ENCODE measurements at regions not wholly inside any gene's neighbourhood (a gene's known extent, or its start where the extent isn't known, plus 50 kb on each side); places are given as distances from the start of the nearest gene placed in this dataset.
A peak's percentile ranks its signal among the peaks of the same experiment; 100 is the strongest.

DNA sequence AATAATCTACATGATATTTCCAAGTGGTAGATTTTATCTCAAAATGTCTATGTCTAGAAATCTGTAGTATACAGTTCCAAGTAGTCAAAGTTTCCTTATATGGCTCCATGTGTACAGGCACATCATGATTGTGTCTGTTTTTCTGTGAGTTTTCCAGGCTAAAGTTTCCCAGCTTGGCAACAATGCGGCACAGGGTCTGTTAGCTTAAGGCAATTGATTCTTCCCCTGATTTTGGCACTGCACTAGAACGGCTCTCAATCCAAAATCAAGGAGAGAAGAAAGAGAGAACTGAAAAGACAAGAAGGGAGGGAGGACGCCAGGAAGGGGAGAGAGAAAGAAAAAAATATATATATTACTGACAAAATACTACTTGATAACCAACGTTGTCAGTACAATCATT, 193.9 kb upstream of the SNX7 start:
- TF ChIP-seq POLR2AphosphoS5 (IDR thresholded peaks at IDR 0.05) (no peak), EZH2 (IDR thresholded peaks at IDR 0.05; ENCODE audit: borderline replicate concordance, insufficient read depth, low read length, poor library complexity, severe bottlenecking) (no peak), TAF1 (IDR thresholded peaks at IDR 0.05; ENCODE audit: low read depth) (no peak), RAD21 (conservative IDR thresholded peaks at IDR 0.05) (no peak), EP300 (conservative IDR thresholded peaks at IDR 0.05; ENCODE audit: poor library complexity, severe bottlenecking) (no peak), REST (IDR thresholded peaks at IDR 0.05; ENCODE audit: borderline replicate concordance) (no peak), SMC3 (conservative IDR thresholded peaks at IDR 0.05; ENCODE audit: poor library complexity) (no peak), MXI1 (conservative IDR thresholded peaks at IDR 0.05; ENCODE audit: poor library complexity, severe bottlenecking) (no peak)
- TF ChIP-seq, protein P1, sequence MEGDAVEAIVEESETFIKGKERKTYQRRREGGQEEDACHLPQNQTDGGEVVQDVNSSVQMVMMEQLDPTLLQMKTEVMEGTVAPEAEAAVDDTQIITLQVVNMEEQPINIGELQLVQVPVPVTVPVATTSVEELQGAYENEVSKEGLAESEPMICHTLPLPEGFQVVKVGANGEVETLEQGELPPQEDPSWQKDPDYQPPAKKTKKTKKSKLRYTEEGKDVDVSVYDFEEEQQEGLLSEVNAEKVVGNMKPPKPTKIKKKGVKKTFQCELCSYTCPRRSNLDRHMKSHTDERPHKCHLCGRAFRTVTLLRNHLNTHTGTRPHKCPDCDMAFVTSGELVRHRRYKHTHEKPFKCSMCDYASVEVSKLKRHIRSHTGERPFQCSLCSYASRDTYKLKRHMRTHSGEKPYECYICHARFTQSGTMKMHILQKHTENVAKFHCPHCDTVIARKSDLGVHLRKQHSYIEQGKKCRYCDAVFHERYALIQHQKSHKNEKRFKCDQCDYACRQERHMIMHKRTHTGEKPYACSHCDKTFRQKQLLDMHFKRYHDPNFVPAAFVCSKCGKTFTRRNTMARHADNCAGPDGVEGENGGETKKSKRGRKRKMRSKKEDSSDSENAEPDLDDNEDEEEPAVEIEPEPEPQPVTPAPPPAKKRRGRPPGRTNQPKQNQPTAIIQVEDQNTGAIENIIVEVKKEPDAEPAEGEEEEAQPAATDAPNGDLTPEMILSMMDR (IDR thresholded peaks at IDR 0.05; ENCODE audit: poor library complexity, severe bottlenecking) = no peak
- Histone ChIP-seq H3K9me2 (ENCODE audit: insufficient read depth, low read length) (no peaks in the 10 kb centered on the region), H3K4me3 (ENCODE audit: low read length) (no peak overlapping the region), H3K27me3 (ENCODE audit: insufficient read depth, low read depth, low read length) (no peaks in the 10 kb centered on the region), H3K9me3 (ENCODE audit: low read length) (no peaks in the 10 kb centered on the region), H3K9ac (ENCODE audit: low read length) (peak overlapping the region; percentile 1), H2AFZ (ENCODE audit: low read depth, low read length) (no peak overlapping the region), H3K4me2 (ENCODE audit: low read length) (no peak overlapping the region), H3K27ac (ENCODE audit: low read length) (peak overlapping the region; percentile 23), H3K36me3 (ENCODE audit: insufficient read depth, low read length) (no peaks in the 10 kb centered on the region), H3K79me2 (replicated peaks; ENCODE audit: insufficient read depth, low read length) (no peaks in the 10 kb centered on the region), H4K20me1 (ENCODE audit: insufficient read depth) (no peaks in the 10 kb centered on the region), H3F3A (ENCODE audit: insufficient read depth, low read length, poor library complexity, severe bottlenecking) (no peaks in the 10 kb centered on the region)

DNA sequence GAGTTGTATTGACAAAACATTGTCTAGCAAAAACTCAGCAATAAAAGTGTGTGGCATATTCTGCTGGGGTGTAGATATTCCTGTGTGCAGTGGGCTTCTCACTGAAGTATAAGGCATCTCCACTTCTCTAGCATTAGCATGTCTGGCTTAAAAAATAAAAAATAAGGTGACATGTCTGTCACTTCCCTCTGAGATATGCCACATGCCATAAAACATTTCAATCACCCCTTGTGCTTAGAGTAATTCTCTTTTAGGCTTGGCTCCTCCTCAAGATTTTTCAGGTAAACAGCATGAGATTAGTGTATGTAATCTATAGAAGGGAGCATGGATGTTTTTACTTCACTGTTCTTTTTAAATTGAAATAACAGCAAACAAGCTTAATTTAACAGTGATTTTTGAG, 194.4 kb upstream of the SNX7 start:
- Histone ChIP-seq H2AFZ (ENCODE audit: low read depth, low read length) (no peak overlapping the region), H3K27ac (ENCODE audit: low read length) (peak overlapping the region; percentile 23)

More for the DNA sequence above, 194.4 kb upstream of the SNX7 start:
- Histone ChIP-seq H3K79me2 (replicated peaks; ENCODE audit: insufficient read depth, low read length) (no peaks in the 10 kb centered on the region), H3K27me3 (ENCODE audit: insufficient read depth, low read depth, low read length) (no peaks in the 10 kb centered on the region), H4K20me1 (ENCODE audit: insufficient read depth) (no peaks in the 10 kb centered on the region), H3K4me2 (ENCODE audit: low read length) (peak overlapping the region; percentile 38), H3K9me3 (ENCODE audit: low read length) (no peaks in the 10 kb centered on the region), H3K4me3 (ENCODE audit: low read length) (no peak overlapping the region), H3K36me3 (ENCODE audit: insufficient read depth, low read length) (no peaks in the 10 kb centered on the region), H3K9ac (ENCODE audit: low read length) (peak overlapping the region; percentile 1), H3K9me2 (ENCODE audit: insufficient read depth, low read length) (no peaks in the 10 kb centered on the region), H3F3A (ENCODE audit: insufficient read depth, low read length, poor library complexity, severe bottlenecking) (no peaks in the 10 kb centered on the region)
- TF ChIP-seq TAF1 (IDR thresholded peaks at IDR 0.05; ENCODE audit: low read depth) = no peak
- TF ChIP-seq, protein P1 (IDR thresholded peaks at IDR 0.05; ENCODE audit: poor library complexity, severe bottlenecking) = no peak
- TF ChIP-seq SMC3 (conservative IDR thresholded peaks at IDR 0.05; ENCODE audit: poor library complexity) = no peak
- no peak for TF ChIP-seq MXI1 (conservative IDR thresholded peaks at IDR 0.05; ENCODE audit: poor library complexity, severe bottlenecking)
- TF ChIP-seq RAD21 (conservative IDR thresholded peaks at IDR 0.05) = peak; percentile 32
- TF ChIP-seq POLR2AphosphoS5 (IDR thresholded peaks at IDR 0.05) = peak; percentile 68
- TF ChIP-seq EP300 (conservative IDR thresholded peaks at IDR 0.05; ENCODE audit: poor library complexity, severe bottlenecking) = peak; percentile 87
- TF ChIP-seq EZH2 (IDR thresholded peaks at IDR 0.05; ENCODE audit: borderline replicate concordance, insufficient read depth, low read length, poor library complexity, severe bottlenecking) = no peak
- TF ChIP-seq REST (IDR thresholded peaks at IDR 0.05; ENCODE audit: borderline replicate concordance) = no peak
